HG03575 (cell line): ENCODE measurements at regions not wholly inside any gene's neighbourhood (a gene's known extent, or its start where the extent isn't known, plus 50 kb on each side); places are given as distances from the start of the nearest gene placed in this dataset.
"Not testable (repeated sequence)": the region's sequence is repeated elsewhere in the genome, so short reads cannot be mapped to it uniquely, and the experiment has no call there.

Experiments used
- ATAC-seq: cut with Tn5 transposase; IDR thresholded peaks from one replicate; pipeline ENCODE4 v1.9.1; 2021; ENCODE audit not compliant: unreplicated experiment, insufficient number of reproducible peaks, low FRiP score; ENCODE audit errors: extremely low read depth

DNA sequence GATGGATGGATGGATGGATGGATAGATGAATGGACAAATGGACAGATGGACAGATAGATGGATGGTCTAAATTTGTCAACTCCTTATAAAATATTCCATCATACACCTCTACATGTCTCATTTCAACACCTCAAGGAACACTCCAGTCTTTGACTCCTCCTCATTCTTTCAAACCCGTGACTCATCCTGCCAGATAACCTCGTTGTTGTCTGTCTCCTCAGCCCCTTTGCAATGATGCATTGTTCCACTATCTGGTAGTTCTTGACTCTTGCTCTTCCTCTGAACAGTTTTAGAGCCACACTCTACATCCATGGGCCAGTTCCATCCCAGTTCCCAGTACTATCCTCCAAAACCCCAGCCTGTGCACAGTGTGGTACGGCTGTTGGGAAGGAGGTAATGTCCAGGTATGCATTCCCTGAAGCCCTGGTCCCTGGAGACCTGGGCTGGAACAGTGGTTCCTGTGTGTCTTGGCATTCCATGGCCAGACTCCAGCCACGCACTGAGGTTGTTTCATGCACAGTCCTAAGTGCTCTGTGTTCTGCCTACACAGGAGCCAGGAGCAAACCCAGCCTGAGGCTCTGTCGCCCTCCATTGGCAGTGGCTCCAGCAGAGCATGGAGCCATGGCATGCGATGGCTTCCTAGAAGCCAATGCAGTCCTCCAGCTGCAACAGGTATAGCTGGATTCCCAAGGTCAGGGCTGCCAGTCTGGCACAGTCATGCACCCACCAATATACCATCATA, 105.7 kb downstream of the C17orf67 start:
- no peak for ATAC-seq

DNA sequence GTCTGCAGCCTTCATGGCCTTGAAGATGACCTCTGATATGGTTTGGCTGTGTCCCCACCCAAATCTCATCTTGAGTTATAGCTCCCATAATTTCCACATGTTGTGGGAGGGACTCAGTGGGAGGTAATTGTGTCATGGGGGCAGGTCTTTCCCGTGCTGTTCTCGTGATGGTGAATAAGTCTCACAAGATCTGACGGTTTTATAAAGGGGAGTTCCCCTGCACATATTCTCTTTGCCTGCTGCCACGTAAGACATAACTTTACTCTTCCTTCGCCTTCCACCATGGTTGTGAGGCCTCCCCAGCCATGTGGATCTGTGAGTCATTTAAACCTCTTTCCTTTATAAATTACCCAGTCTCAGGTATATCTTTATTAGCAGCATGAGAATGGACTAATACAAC, 102.6 kb downstream of the C17orf67 start:
- ATAC-seq, result not testable (repeated sequence)

DNA sequence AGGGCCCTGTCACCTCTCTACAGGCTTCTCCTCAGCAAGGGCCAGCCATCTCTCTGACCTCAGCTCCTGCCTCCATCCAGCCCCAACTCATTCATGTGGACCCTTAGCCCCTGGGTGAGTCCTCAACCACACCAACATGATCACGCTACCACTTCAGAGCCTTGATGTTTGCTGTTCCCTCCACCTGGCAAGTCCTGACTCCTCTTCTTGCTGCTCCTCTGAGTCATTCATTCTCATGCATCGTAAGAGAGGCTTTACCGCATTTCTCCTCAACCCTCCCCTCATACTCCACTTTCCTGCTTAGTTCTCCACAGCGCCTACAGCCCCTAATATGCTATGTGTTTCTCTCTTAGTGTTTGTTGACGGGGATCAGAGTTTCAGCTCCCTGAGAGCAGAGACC, 99.9 kb downstream of the C17orf67 start:
- ATAC-seq, result no peak

DNA sequence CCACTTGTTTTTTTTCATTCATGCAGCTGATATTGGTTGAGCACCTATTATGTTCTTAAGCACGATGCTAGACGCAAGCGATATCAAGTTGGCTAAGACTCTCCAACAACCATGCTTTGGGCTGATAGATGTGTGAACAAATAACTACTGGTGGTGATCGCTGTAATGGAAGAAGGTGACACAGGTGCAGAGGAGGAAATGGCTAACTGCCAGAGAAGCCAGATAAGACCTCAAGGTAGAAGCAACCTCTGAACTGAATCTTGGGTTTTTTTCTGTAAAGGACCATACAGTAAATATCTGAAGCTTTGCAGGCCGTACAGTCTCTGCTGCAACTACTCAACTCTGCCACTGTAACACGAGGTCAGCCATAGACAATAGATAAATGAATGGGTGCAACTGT, 97.9 kb downstream of the C17orf67 start:
- ATAC-seq, result no peak

DNA sequence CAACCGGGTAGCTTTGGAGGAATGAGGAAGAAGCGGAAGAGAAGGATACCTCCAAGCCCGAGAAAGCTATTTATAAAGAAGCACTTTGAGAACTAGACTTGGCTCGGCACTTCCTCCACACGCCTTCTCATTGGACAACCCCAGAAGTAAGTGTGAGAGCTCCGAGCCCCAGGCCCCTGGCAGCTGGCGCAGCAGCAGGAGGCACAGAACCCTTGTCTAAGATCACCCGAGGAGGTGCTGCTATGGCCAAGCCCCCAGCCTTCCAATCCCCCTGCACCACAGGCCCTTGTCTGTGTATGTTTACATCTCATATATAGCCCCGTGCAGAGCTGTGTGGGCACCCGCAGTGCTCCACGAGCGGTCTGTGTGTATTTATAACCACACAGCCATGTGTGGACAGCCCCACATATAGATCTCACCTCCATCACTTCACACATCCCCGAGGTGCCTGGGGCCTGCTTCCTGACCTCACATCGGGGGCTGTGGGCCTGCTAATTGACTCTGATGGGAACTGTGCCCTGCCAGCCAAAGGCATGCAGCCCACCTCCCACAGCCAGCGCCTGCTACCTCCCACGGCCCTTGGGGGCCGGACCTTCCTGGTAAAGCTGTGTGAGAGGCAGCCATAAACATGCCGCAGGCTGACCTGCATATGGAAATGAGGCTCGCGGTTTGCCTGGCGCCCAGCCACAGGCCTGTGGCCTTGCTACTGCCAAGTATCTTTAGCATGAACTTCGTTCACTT, 96.1 kb downstream of the C17orf67 start:
- no peak for ATAC-seq

DNA sequence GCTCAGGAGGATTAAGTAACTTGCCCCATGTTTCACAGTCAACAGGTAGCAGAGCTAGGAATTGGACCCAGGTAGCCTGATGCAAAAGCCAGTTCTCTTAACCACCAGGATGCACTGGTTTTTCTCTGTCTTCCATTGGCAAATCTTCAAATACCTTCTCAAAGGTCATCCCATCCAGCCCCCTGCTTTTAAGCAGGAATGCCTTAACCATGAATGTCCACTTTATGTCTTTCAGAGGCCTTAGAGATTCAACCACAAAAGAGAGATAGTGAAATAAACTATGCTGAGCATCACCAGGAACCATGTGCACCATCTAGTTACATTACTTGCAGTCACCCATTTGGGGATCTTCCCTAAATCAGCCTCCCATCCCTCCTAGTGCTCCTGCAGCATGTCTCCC, 94.3 kb downstream of the C17orf67 start:
- no peak for ATAC-seq

DNA sequence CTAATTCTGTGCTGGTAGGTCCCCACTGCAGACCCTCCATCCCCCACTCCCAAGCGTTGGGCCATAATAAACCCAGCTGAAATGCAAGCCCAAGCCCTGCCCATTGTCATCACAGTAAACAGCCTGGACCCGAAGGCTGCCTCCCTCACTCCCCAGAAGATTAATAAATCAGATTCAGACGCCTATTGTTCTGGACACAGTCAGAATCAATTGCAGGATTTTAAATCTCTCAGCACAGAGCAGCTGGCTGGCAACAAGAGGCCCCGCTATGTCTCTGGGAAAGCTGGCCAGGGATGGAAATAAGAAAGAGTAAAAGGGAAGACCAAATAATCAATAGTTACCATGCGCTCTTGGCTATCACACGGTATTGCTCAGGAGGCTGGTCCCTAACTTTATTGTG, 93.9 kb downstream of the C17orf67 start:
- ATAC-seq, result no peak

DNA sequence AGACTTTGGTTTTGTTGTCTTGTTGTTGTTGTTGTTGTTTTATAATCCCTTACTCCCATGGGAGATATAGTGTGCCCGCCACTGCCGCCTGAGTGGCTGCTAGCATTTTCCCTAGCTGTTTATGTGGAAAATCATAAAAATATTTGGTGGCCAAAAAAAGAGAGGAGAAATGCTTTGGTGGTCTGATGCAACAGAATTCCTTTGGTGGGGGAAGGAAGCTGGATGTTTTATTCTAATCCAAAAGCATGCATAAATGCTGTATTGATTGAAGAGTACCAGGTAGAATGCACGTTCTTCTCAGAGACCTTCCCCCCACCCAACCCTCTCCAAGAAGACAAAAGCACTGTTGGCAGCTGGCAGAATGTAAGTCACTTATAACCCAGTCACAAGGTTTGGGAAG, 93.2 kb downstream of the C17orf67 start:
- ATAC-seq, result no peak
